NCI-H526 (cell line): ENCODE measurements at regions not wholly inside any gene's neighbourhood (a gene's known extent, or its start where the extent isn't known, plus 50 kb on each side); places are given as distances from the start of the nearest gene placed in this dataset.
"Not testable (repeated sequence)": the region's sequence is repeated elsewhere in the genome, so short reads cannot be mapped to it uniquely, and the experiment has no call there.

Source experiments
- DNase-seq, 2 experiments: peaks; one replicate each; lab custom pipeline; 2025; lab: John Stamatoyannopoulos, UW

DNA sequence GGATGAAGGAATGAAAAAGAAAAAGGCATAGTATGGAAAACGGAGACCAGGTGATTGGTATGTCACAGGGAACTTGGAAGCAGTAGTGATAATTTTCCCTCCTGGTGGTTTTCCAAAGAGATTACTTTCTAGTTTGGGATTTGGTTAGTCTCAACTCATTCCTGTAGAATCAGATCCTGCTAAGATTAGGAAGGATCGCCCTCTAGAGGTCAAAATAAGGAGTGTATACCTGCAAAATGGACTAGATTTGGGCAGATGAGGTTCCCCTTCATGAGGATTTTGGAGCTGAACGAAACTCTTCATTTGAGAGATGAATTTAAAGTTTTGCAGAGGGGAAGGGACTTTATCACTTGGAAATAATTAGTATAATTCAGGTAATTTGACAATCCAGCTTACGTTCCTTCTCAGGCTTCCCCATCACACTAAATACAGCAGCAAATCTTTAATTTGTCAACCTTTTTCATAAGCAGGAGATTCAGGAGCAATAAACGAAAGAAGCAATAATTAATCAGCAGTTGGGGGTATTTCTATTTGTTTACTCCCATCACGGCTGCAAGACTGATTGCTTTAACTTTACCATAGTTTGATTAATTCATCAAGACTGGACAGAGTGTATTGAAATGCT lies 65.2 kb downstream of the CCDC195 start:
- peak; percentile 58 to 83 for DNase-seq

DNA sequence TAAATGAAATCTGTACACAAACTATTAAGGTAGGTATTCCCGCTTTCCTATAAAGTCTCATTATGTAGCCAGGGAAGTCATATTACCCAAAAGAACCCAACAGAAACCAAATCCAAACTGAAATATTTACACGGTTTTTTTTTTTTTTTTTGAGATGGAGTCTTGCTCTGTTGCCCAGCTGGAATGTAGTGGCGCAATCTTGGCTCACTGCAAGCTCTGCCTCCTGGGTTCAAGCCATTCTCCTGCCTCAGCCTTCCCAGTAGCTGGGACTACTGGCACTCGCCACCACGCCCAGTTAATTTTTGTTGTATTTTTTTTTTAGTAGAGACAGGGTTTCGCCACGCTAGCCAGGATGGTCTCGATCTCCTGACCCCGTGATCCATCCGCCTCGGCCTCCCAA lies 62.5 kb upstream of the CUL3 start:
- DNase-seq, result not testable (repeated sequence)

DNA sequence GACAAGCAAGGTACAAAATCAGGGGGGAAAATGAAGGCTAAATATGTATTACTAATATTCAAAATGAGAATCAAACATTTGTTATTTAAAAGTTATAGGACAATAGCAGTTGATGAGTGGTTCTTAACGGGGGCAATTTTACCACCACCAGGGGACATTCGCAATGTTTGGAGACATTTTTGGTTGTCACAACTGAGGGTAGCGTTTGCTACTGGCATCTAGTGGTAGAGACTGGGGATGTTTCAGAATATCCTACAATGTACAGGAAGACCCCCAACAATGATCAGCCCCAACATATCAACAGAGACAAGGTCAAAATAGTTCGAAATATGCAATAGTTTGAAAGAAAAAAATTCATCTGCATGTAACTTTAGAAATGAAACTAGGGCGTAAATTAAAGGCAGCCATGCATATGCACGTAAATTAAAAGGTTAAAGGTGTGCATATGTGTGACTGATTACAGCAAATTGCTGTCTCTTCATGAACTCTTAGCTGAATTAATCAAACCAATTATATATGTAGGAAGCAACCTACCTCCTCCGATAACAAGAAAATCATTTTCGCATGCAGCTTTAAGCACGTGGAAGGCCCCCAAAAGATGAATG lies 61.2 kb upstream of the CUL3 start:
- DNase-seq, result peak; percentile 92 to 96

DNA sequence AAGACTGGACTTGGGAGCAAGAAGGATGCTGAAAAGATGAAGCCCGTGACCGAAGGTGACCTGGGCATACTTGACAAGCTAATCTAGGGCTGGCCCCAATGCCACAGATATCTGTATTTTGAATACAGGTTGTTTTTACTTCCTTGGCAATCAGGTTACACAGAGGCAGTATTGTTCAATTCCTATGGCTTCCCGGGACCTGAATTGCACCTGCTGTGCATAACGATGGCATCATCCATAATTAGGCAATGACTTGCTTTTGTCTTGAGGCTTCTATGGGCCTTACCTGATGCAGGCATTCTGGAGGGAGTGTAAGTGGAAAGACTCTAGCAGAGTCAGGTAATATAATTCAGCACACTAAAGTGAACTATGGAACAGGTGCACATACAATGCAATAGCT lies 60.6 kb upstream of the CUL3 start:
- DNase-seq, result peak; percentile 96 to 99

DNA sequence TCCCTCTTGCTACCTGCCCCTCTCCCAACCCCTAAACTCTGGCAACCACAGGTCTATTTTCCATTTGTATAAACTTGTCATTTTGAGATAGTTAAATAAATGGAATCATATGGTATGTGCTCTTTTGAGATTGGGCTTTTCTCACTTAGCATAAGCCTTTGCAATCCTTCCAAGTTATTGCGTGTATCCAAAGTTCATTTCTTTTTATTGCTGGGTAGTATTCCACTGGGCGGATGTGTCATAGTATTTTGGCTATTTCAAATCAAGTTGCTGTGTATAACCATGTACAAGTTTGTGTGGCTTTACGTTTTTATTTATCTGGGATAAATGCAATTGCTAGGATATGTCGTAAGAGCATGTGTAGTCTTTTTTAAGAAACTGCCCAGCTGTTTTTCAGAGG lies 55.5 kb upstream of the CUL3 start:
- DNase-seq, result no peak

DNA sequence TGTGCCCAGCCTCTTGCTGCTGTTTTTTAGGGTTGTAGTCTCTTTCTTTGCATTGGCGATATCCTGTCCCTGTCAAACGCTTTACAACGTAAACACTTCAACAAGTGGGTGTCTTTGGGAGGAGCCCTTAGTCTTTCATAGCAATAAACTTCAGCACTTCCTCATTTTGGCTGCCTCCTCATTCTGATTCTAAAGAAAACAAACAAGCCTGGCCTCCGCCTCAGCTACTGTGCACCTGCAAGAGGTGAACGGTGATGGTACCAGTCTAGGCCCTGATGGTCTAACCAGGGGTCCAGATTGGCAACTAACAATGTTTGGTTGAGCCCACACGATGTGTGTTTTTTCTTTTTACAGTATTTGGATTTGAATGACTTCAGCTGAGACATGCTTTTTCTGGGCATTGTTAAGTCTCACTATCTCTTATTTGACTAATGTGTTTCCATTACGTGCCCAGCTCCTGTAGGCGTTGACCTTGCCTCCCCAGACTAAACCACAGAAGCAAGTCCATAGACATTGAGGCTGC lies 53.2 kb upstream of the CUL3 start:
- DNase-seq, result peak; percentile 85 to 87
